ENCODE measurements at regions not wholly inside any gene's neighbourhood (a gene's known extent, or its start where the extent isn't known, plus 50 kb on each side); places are given as distances from the start of the nearest gene placed in this dataset.

- TF ChIP-seq GABPA (IDR thresholded peaks at IDR 0.05 in 1 of 2, conservative IDR thresholded peaks at IDR 0.05 in 1 of 2) (no peak), FOXA2 (IDR thresholded peaks at IDR 0.05) (no peak), RAD21 (IDR thresholded peaks at IDR 0.05) (no peak), TAF1 (conservative IDR thresholded peaks at IDR 0.05) (no peak), CTCF (IDR thresholded peaks at IDR 0.05; ENCODE audit: low read depth, low read length, missing input control) (no peak), FOXA1 (IDR thresholded peaks at IDR 0.05) (no peak), ZBTB33 (IDR thresholded peaks at IDR 0.05) (no peak), EGR1 (IDR thresholded peaks at IDR 0.05; ENCODE audit: low read depth in 2 of 2) (no peak), MAX (IDR thresholded peaks at IDR 0.05) (no peak)
- Histone ChIP-seq H3K4me1 (ENCODE audit: control insufficient read depth in 4 of 4, insufficient read depth in 4 of 4, low read length in 3 of 4) (no peaks in the 10 kb centered on the region), H3K27ac (ENCODE audit: low read depth in 1 of 2, low read length in 2 of 2) (no peak overlapping the region), H3K9me3 (ENCODE audit: control insufficient read depth in 4 of 4, low read length in 3 of 4) (no peaks in the 10 kb centered on the region), H3K27me3 (ENCODE audit: control insufficient read depth in 4 of 4, insufficient read depth in 4 of 4, low read length in 3 of 4) (no peaks in the 10 kb centered on the region), H3K36me3 (ENCODE audit: control insufficient read depth in 4 of 4, insufficient read depth in 3 of 4, low read depth in 1 of 4, low read length in 3 of 4) (no peaks in the 10 kb centered on the region), H3K9ac (ENCODE audit: low read depth in 1 of 2, low read length in 2 of 2) (no peak overlapping the region), H3K4me3 (ENCODE audit: low read depth in 1 of 3, low read length in 3 of 3) (no peak overlapping the region)
- WGBS: 93% methylated on average over 1 of the region's 1 CpG
- DNase-seq (ENCODE audit: low spot score): no peak
Observed at GRCh38 chr10:90314718-90315117, 543.1 kb downstream of the HTR7 start.

GRCh38 chr10:90317172-90317571 lies 540.7 kb downstream of the HTR7 start:
- DNase-seq (ENCODE audit: low spot score): no peak
- WGBS: 81% methylated on average over 3 of the region's 3 CpGs
- Histone ChIP-seq H3K36me3 (ENCODE audit: control insufficient read depth in 4 of 4, insufficient read depth in 3 of 4, low read depth in 1 of 4, low read length in 3 of 4) (no peaks in the 10 kb centered on the region), H3K9me3 (ENCODE audit: control insufficient read depth in 4 of 4, low read length in 3 of 4) (no peaks in the 10 kb centered on the region), H3K4me3 (ENCODE audit: low read depth in 1 of 3, low read length in 3 of 3) (no peak overlapping the region), H3K9ac (ENCODE audit: low read depth in 1 of 2, low read length in 2 of 2) (no peak overlapping the region), H3K27me3 (ENCODE audit: control insufficient read depth in 4 of 4, insufficient read depth in 4 of 4, low read length in 3 of 4) (no peaks in the 10 kb centered on the region), H3K4me1 (ENCODE audit: control insufficient read depth in 4 of 4, insufficient read depth in 4 of 4, low read length in 3 of 4) (no peaks in the 10 kb centered on the region), H3K27ac (ENCODE audit: low read depth in 1 of 2, low read length in 2 of 2) (no peak overlapping the region)
- TF ChIP-seq ZBTB33 (IDR thresholded peaks at IDR 0.05): no peak
- no peak for TF ChIP-seq HNF4G (IDR thresholded peaks at IDR 0.05)
- no peak for TF ChIP-seq GABPA (IDR thresholded peaks at IDR 0.05 in 1 of 2, conservative IDR thresholded peaks at IDR 0.05 in 1 of 2)
- no peak for TF ChIP-seq MAX (IDR thresholded peaks at IDR 0.05)
- TF ChIP-seq CTCF (IDR thresholded peaks at IDR 0.05; ENCODE audit: low read depth, low read length, missing input control): no peak
- no peak for TF ChIP-seq TAF1 (conservative IDR thresholded peaks at IDR 0.05)
- TF ChIP-seq YY1 (IDR thresholded peaks at IDR 0.05): no peak
- no peak for TF ChIP-seq SP1 (IDR thresholded peaks at IDR 0.05)
- no peak for TF ChIP-seq HNF4A (conservative IDR thresholded peaks at IDR 0.05)
- TF ChIP-seq JUND (IDR thresholded peaks at IDR 0.05): no peak
- no peak for TF ChIP-seq RXRA (IDR thresholded peaks at IDR 0.05)
- TF ChIP-seq FOXA1 (IDR thresholded peaks at IDR 0.05): no peak
- TF ChIP-seq NR2F2 (IDR thresholded peaks at IDR 0.05): no peak
- TF ChIP-seq EGR1 (IDR thresholded peaks at IDR 0.05; ENCODE audit: low read depth in 2 of 2): no peak
- TF ChIP-seq FOXA2 (IDR thresholded peaks at IDR 0.05): no peak
- TF ChIP-seq RAD21 (IDR thresholded peaks at IDR 0.05): no peak
